BE2C (cell line): ENCODE measurements at regions not wholly inside any gene's neighbourhood (a gene's known extent, or its start where the extent isn't known, plus 50 kb on each side); places are given as distances from the start of the nearest gene placed in this dataset.

Source experiments
- DNase-seq: peaks from one replicate; pipeline ENCODE4 v3.0.0-alpha.2; 2020
- H3K27me3 ChIP-seq: fragments of 250-450 bp; sonication (Bioruptor Pico); 2 replicates; pipeline ENCODE4 v1.5.1; 2020; ENCODE audit warnings: mild to moderate bottlenecking
- H3K36me3 ChIP-seq: fragments of 250-450 bp; sonication (Bioruptor Pico); 2 replicates; pipeline ENCODE4 v1.5.1; 2020; ENCODE audit warnings: mild to moderate bottlenecking
- H3K4me1 ChIP-seq: fragments of 250-450 bp; sonication (Bioruptor Pico); 2 replicates; pipeline ENCODE4 v1.5.1; 2020
- H3K4me3 ChIP-seq: 2 replicates; pipeline ENCODE4 v1.5.1; 2011; ENCODE audit warnings: low read depth, low read length
- H3K9me3 ChIP-seq: fragments of 250-450 bp; sonication (Bioruptor Pico); 2 replicates; pipeline ENCODE4 v1.5.1; 2020
- CTCF ChIP-seq: IDR thresholded peaks from 2 replicates; pipeline ENCODE4 v1.5.1; 2012; ENCODE audit warnings: mild to moderate bottlenecking, low read depth, low read length

GRCh38 chr2:220955776-220956175 is 616.3 kb downstream of the EPHA4 start:
- Histone ChIP-seq H3K4me3 (no peak overlapping the region), H3K36me3 (no peaks in the 10 kb centered on the region), H3K9me3 (no peaks in the 10 kb centered on the region), H3K4me1 (no peaks in the 10 kb centered on the region), H3K27me3 (no peaks in the 10 kb centered on the region)
- DNase-seq: no peak
- no peak for TF ChIP-seq CTCF

- no peak for DNase-seq
- H3K4me3 ChIP-seq: no peak overlapping the region
- TF ChIP-seq CTCF: no peak
- H3K36me3 ChIP-seq: no peaks in the 10 kb centered on the region
- no peaks in the 10 kb centered on the region for H3K9me3 ChIP-seq
- no peaks in the 10 kb centered on the region for H3K27me3 ChIP-seq
- no peaks in the 10 kb centered on the region for H3K4me1 ChIP-seq
These were observed 615.7 kb downstream of the EPHA4 start for GRCh38 chr2:220956429-220956828.

GRCh38 chr2:220959391-220959802 is 612.7 kb downstream of the EPHA4 start:
- Histone ChIP-seq H3K27me3 (no peaks in the 10 kb centered on the region), H3K4me1 (no peaks in the 10 kb centered on the region), H3K36me3 (no peaks in the 10 kb centered on the region), H3K9me3 (no peaks in the 10 kb centered on the region), H3K4me3 (no peak overlapping the region)
- DNase-seq: no peak
- no peak for TF ChIP-seq CTCF

GRCh38 chr2:220961143-220961860 is 610.8 kb downstream of the EPHA4 start:
- Histone ChIP-seq H3K4me1 (no peaks in the 10 kb centered on the region), H3K9me3 (no peaks in the 10 kb centered on the region), H3K27me3 (no peaks in the 10 kb centered on the region), H3K4me3 (no peak overlapping the region), H3K36me3 (no peaks in the 10 kb centered on the region)
- no peak for TF ChIP-seq CTCF
- DNase-seq: no peak

- Histone ChIP-seq H3K4me3 (no peak overlapping the region), H3K36me3 (no peaks in the 10 kb centered on the region), H3K9me3 (no peaks in the 10 kb centered on the region), H3K27me3 (no peaks in the 10 kb centered on the region), H3K4me1 (no peaks in the 10 kb centered on the region)
- DNase-seq: no peak
- TF ChIP-seq CTCF: no peak
These were observed 609.5 kb downstream of the EPHA4 start for GRCh38 chr2:220962556-220962955.

- no peak for DNase-seq
- Histone ChIP-seq H3K27me3 (no peaks in the 10 kb centered on the region), H3K36me3 (no peaks in the 10 kb centered on the region), H3K4me1 (no peaks in the 10 kb centered on the region), H3K9me3 (no peaks in the 10 kb centered on the region), H3K4me3 (no peak overlapping the region)
- TF ChIP-seq CTCF: no peak
These were observed 609.0 kb downstream of the EPHA4 start for GRCh38 chr2:220963076-220963475.
